Mesenchymal stem cell (in vitro differentiated cells and primary cell): ENCODE measurements at regions not wholly inside any gene's neighbourhood (a gene's known extent, or its start where the extent isn't known, plus 50 kb on each side); places are given as distances from the start of the nearest gene placed in this dataset.

Experiments used
- DNase-seq: peaks from one replicate; pipeline ENCODE4 v3.0.0-alpha.2; 2013
- H2AFZ ChIP-seq: one replicate; pipeline ENCODE4 v1.6.1; 2013; ENCODE audit warnings: low read depth, mild to moderate bottlenecking, control low read depth, inconsistent platforms, low read length, moderate library complexity
- H2AK5ac ChIP-seq: 2 replicates; pipeline ENCODE4 v1.6.1; 2013; ENCODE audit warnings: low read length, moderate library complexity, mild to moderate bottlenecking, inconsistent platforms; ENCODE audit not compliant: severe bottlenecking
- H2BK120ac ChIP-seq: one replicate; pipeline ENCODE4 v1.6.1; 2013; ENCODE audit warnings: low read depth, mild to moderate bottlenecking, inconsistent platforms, low read length, moderate library complexity
- H2BK12ac ChIP-seq, 2 experiments: one replicate each; pipeline ENCODE4 v1.6.1; 2013; ENCODE audit warnings: inconsistent platforms in 2 of 2, low read length in 2 of 2, mild to moderate bottlenecking in 2 of 2, moderate library complexity in 2 of 2, control low read depth in 1 of 2
- H2BK15ac ChIP-seq: one replicate; pipeline ENCODE4 v1.6.1; 2013; ENCODE audit warnings: mild to moderate bottlenecking, low read depth, inconsistent platforms; ENCODE audit not compliant: poor library complexity, severe bottlenecking
- H2BK5ac ChIP-seq: 2 replicates; pipeline ENCODE4 v1.6.1; 2013; ENCODE audit warnings: low read depth, mild to moderate bottlenecking, low read length, control low read depth, inconsistent platforms; ENCODE audit not compliant: poor library complexity, severe bottlenecking
- H3K14ac ChIP-seq, 2 experiments: one replicate each; pipeline ENCODE4 v1.6.1; 2013; ENCODE audit warnings: inconsistent platforms in 2 of 2, low read length in 2 of 2, control low read depth in 1 of 2, mild to moderate bottlenecking in 1 of 2, moderate library complexity in 1 of 2
- H3K18ac ChIP-seq, 2 experiments: one replicate each; pipeline ENCODE4 v1.6.1; 2013; ENCODE audit warnings: inconsistent platforms in 2 of 2, low read length in 2 of 2, control low read depth in 1 of 2, low read depth in 1 of 2, mild to moderate bottlenecking in 1 of 2
- H3K23ac ChIP-seq, 2 experiments: one replicate each; pipeline ENCODE4 v1.6.1; 2013; ENCODE audit warnings: inconsistent platforms in 2 of 2, low read length in 2 of 2, mild to moderate bottlenecking in 2 of 2, moderate library complexity in 2 of 2, control low read depth in 1 of 2
- H3K27ac ChIP-seq: 2 replicates; pipeline ENCODE4 v1.5.1; 2013; ENCODE audit warnings: mild to moderate bottlenecking, moderate library complexity, low read length, control low read depth, inconsistent platforms; ENCODE audit not compliant: poor library complexity, severe bottlenecking
- H3K27me3 ChIP-seq, 2 experiments: 2 replicates each; pipeline versions ENCODE4 v1.6.1 to v1.7.0; 2013; ENCODE audit warnings: low read length in 2 of 2, mild to moderate bottlenecking in 2 of 2, moderate library complexity in 2 of 2, control low read depth in 1 of 2, inconsistent platforms in 1 of 2; ENCODE audit not compliant: control insufficient read depth in 1 of 2, insufficient read depth in 1 of 2
- H3K36me3 ChIP-seq, 2 experiments: 2 replicates each; pipeline versions ENCODE4 v1.6.1 to v1.7.0; 2013; ENCODE audit warnings: low read length in 2 of 2, control low read depth in 1 of 2, inconsistent platforms in 1 of 2, low read depth in 1 of 2, mild to moderate bottlenecking in 1 of 2; ENCODE audit not compliant: insufficient read depth in 2 of 2, control insufficient read depth in 1 of 2
- H3K4ac ChIP-seq, 2 experiments: one replicate each; pipeline ENCODE4 v1.6.1; 2013; ENCODE audit warnings: inconsistent platforms in 2 of 2, low read length in 2 of 2, mild to moderate bottlenecking in 2 of 2, moderate library complexity in 2 of 2, control low read depth in 1 of 2, low read depth in 1 of 2
- H3K4me1 ChIP-seq: 2 replicates; pipeline ENCODE4 v1.6.1; 2013; ENCODE audit warnings: low read depth, low read length, control low read depth; ENCODE audit not compliant: control insufficient read depth, insufficient read depth
- H3K4me2 ChIP-seq: 2 replicates; pipeline ENCODE4 v1.6.1; 2013; ENCODE audit warnings: low read length, mild to moderate bottlenecking, inconsistent platforms; ENCODE audit not compliant: poor library complexity, severe bottlenecking
- H3K4me3 ChIP-seq, 2 experiments: 2 replicates each; pipeline versions ENCODE4 v1.5.1 to v1.7.0; 2013; ENCODE audit warnings: low read length in 2 of 2, mild to moderate bottlenecking in 2 of 2, control low read depth in 1 of 2, low read depth in 1 of 2; ENCODE audit not compliant: insufficient read depth in 1 of 2
- H3K79me1 ChIP-seq: replicated peaks from 2 replicates; pipeline ENCODE4 v1.6.1; 2013; ENCODE audit warnings: mild to moderate bottlenecking, control low read depth, low read length, inconsistent platforms; ENCODE audit not compliant: poor library complexity, severe bottlenecking
- H3K9ac ChIP-seq: 2 replicates; pipeline ENCODE4 v1.7.0; 2013; ENCODE audit warnings: mild to moderate bottlenecking, low read length, moderate library complexity
- H3K9me3 ChIP-seq: 2 replicates; pipeline ENCODE4 v1.7.0; 2013; ENCODE audit warnings: mild to moderate bottlenecking, low read length; ENCODE audit not compliant: control insufficient read depth
- H4K8ac ChIP-seq: one replicate; pipeline ENCODE4 v1.6.1; 2013; ENCODE audit warnings: inconsistent platforms, mild to moderate bottlenecking, low read length, moderate library complexity
- H4K91ac ChIP-seq: one replicate; pipeline ENCODE4 v1.6.1; 2013; ENCODE audit warnings: mild to moderate bottlenecking, low read length, inconsistent platforms
- WGBS: methylation state at CpG from one replicate; pipeline ENCODE4 v1.1.7; 2013; ENCODE audit warnings: mixed read lengths; 5-methylcytosine and 5-hydroxymethylcytosine counted together

GRCh38 chr13:59521549-59521948, 642.2 kb downstream of the DIAPH3 start:
- Histone ChIP-seq H3K4me3 (no peak overlapping the region), H3K27ac (no peak overlapping the region), H2BK15ac (no peak overlapping the region), H3K79me1 (no peaks in the 10 kb centered on the region), H3K14ac (no peak overlapping the region), H2BK120ac (no peak overlapping the region), H3K36me3 (no peaks in the 10 kb centered on the region), H3K9me3 (no peaks in the 10 kb centered on the region), H3K4me2 (no peak overlapping the region), H3K23ac (no peak overlapping the region), H4K91ac (no peak overlapping the region), H3K9ac (no peak overlapping the region), H4K8ac (no peak overlapping the region), H3K4me1 (peaks cover 1% of the 10 kb centered on the region), H2AFZ (no peak overlapping the region), H3K27me3 (no peaks in the 10 kb centered on the region), H2BK12ac (no peak overlapping the region), H2AK5ac (no peak overlapping the region), H3K18ac (no peak overlapping the region), H3K4ac (no peak overlapping the region), H2BK5ac (no peak overlapping the region)
- 100% methylated on average over 1 of the region's 1 CpG for WGBS
- DNase-seq = no peak

GRCh38 chr13:59522652-59523051, 641.1 kb downstream of the DIAPH3 start:
- Histone ChIP-seq H2BK120ac (no peak overlapping the region), H3K9me3 (no peaks in the 10 kb centered on the region), H3K4me3 (no peak overlapping the region), H3K18ac (no peak overlapping the region), H2BK15ac (no peak overlapping the region), H3K27me3 (no peaks in the 10 kb centered on the region), H4K8ac (no peak overlapping the region), H2AK5ac (no peak overlapping the region), H3K36me3 (no peaks in the 10 kb centered on the region), H3K27ac (no peak overlapping the region), H3K14ac (no peak overlapping the region), H3K4me2 (no peak overlapping the region), H4K91ac (no peak overlapping the region), H3K4ac (no peak overlapping the region), H2BK5ac (no peak overlapping the region), H3K23ac (no peak overlapping the region), H3K4me1 (peaks cover 1% of the 10 kb centered on the region), H3K9ac (no peak overlapping the region), H2BK12ac (no peak overlapping the region), H3K79me1 (no peaks in the 10 kb centered on the region), H2AFZ (no peak overlapping the region)
- no peak for DNase-seq

GRCh38 chr13:59527500-59527899, 636.2 kb downstream of the DIAPH3 start:
- H2AK5ac ChIP-seq = no peak overlapping the region
- peak overlapping the region; percentile 24 for H2BK5ac ChIP-seq
- no peak overlapping the region for H4K91ac ChIP-seq
- WGBS = 83% methylated on average over 3 of the region's 3 CpGs
- no peaks in the 10 kb centered on the region for H3K9me3 ChIP-seq
- no peak overlapping the region for H4K8ac ChIP-seq
- no peak overlapping the region for H3K14ac ChIP-seq
- H3K4ac ChIP-seq = no peak overlapping the region
- no peak overlapping the region for H2AFZ ChIP-seq
- H3K36me3 ChIP-seq = no peaks in the 10 kb centered on the region
- H3K4me1 ChIP-seq = peaks cover 4% of the 10 kb centered on the region
- no peak overlapping the region for H2BK12ac ChIP-seq
- H3K79me1 ChIP-seq = no peaks in the 10 kb centered on the region
- no peak overlapping the region for H3K9ac ChIP-seq
- DNase-seq = no peak
- H3K4me3 ChIP-seq = no peak overlapping the region
- H3K27ac ChIP-seq = no peak overlapping the region
- H2BK15ac ChIP-seq = no peak overlapping the region
- no peak overlapping the region for H2BK120ac ChIP-seq
- no peak overlapping the region for H3K23ac ChIP-seq
- no peak overlapping the region for H3K4me2 ChIP-seq
- no peak overlapping the region for H3K18ac ChIP-seq
- H3K27me3 ChIP-seq = no peaks in the 10 kb centered on the region

- Histone ChIP-seq H3K18ac (peak overlapping the region; percentile 29 to 34), H3K27ac (peak overlapping the region; percentile 35), H3K9ac (no peak overlapping the region), H2AFZ (no peak overlapping the region), H2AK5ac (no peak overlapping the region), H2BK15ac (no peak overlapping the region), H2BK12ac (peak overlapping the region; percentile 3 to 28), H3K9me3 (no peaks in the 10 kb centered on the region), H3K79me1 (no peaks in the 10 kb centered on the region), H3K36me3 (no peaks in the 10 kb centered on the region), H3K14ac (no peak overlapping the region), H4K91ac (peak overlapping the region; percentile 52), H3K27me3 (no peaks in the 10 kb centered on the region), H3K4me2 (peak overlapping the region; percentile 18), H3K4me1 (peaks cover 3% of the 10 kb centered on the region), H3K4me3 (no peak overlapping the region), H3K23ac (no peak overlapping the region), H4K8ac (peak overlapping the region; percentile 80), H2BK120ac (no peak overlapping the region), H2BK5ac (no peak overlapping the region), H3K4ac (no peak overlapping the region)
- DNase-seq = peak; percentile 75
- WGBS = 2% methylated on average over 7 of the region's 9 CpGs
Measured at GRCh38 chr13:59531571-59532091, 632.1 kb downstream of the DIAPH3 start.
